GM23338 (cell line): ENCODE measurements at regions not wholly inside any gene's neighbourhood (a gene's known extent, or its start where the extent isn't known, plus 50 kb on each side); places are given as distances from the start of the nearest gene placed in this dataset.

Experiments used
- CTCF ChIP-seq, 2 experiments: fragments of 200-600 bp in 1 of 2; sonication (generic) in 1 of 2; conservative IDR thresholded peaks; 2 replicates each; pipeline versions ENCODE4 v1.5.1 to v1.6.1; 2016 to 2017; ENCODE audit warnings: antibody characterized with exemption in 2 of 2, low read depth in 2 of 2, mild to moderate bottlenecking in 2 of 2, moderate library complexity in 1 of 2
- ETS1 ChIP-seq: IDR thresholded peaks from 2 replicates; pipeline ENCODE4 v1.6.1; 2016; ENCODE audit warnings: antibody characterized with exemption
- EZH2 ChIP-seq: fragments of 200-600 bp; sonication (generic); IDR thresholded peaks from one replicate; pipeline ENCODE4 v1.8.0; 2017; ENCODE audit warnings: antibody characterized with exemption, mild to moderate bottlenecking, low read depth; ENCODE audit not compliant: unreplicated experiment
- POLR2AphosphoS5 ChIP-seq: IDR thresholded peaks from 2 replicates; pipeline ENCODE4 v1.6.1; 2016; ENCODE audit warnings: antibody characterized with exemption, low read depth
- REST ChIP-seq: IDR thresholded peaks from one replicate; pipeline ENCODE4 v1.6.1; 2018; ENCODE audit warnings: antibody characterized with exemption; ENCODE audit not compliant: unreplicated experiment
- ZNF114 ChIP-seq: fragments of 250-450 bp; sonication (Bioruptor Pico); IDR thresholded peaks from 2 replicates; pipeline ENCODE4 v1.5.0; 2020; ENCODE audit warnings: mild to moderate bottlenecking, moderate library complexity

- TF ChIP-seq REST (no peak), EZH2 (no peak), CTCF (conservative IDR thresholded peaks at IDR 0.05; ENCODE audit: low read depth in 2 of 2) (no peak), ETS1 (no peak), POLR2AphosphoS5 (no peak), ZNF114 (CRISPR knock-in tag) (no peak)
Observed at GRCh38 chr19:28405346-28405742, 807.6 kb downstream of the UQCRFS1 start.
